ENCODE measurements at regions not wholly inside any gene's neighbourhood (a gene's known extent, or its start where the extent isn't known, plus 50 kb on each side); places are given as distances from the start of the nearest gene placed in this dataset.

DNA sequence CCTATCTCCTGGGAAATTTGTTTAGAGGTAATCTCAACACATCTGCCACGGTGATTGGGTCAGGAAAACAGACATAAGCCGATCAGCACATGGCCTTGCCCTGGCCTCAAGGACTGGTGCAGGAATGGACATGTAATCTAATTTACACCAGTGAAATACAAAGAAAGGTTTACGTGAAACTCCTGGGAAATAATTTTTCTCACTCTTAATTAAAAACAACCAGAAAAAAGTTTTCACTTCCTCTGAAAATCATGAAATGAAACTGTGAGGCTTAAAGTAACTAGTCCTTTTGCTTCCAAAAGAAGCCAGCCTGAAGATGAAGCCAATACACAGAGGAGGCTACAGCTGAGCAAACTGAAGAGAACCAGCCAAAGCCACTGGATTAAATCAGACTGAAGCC lies 154.1 kb upstream of the FAM241A start:
- Histone ChIP-seq H3K9ac (ENCODE audit: low read depth in 1 of 2, low read length in 2 of 2) (no peak overlapping the region), H3K4me3 (ENCODE audit: low read depth in 1 of 2, low read length in 2 of 2) (no peak overlapping the region), H3K36me3 (ENCODE audit: control insufficient read depth in 1 of 2, insufficient read depth in 2 of 2, low read length in 2 of 2) (no peaks in the 10 kb centered on the region), H3K4me1 (ENCODE audit: control insufficient read depth in 1 of 2, insufficient read depth in 2 of 2, low read length in 2 of 2) (no peaks in the 10 kb centered on the region), H3K9me3 (ENCODE audit: control insufficient read depth in 1 of 2, low read length in 2 of 2) (no peaks in the 10 kb centered on the region), H3K27me3 (ENCODE audit: control insufficient read depth in 1 of 2, insufficient read depth in 2 of 2, low read length in 2 of 2) (peaks cover 0 to 4% of the 10 kb centered on the region in 2 donors), H3K27ac (ENCODE audit: low read depth, low read length) (no peak overlapping the region)

DNA sequence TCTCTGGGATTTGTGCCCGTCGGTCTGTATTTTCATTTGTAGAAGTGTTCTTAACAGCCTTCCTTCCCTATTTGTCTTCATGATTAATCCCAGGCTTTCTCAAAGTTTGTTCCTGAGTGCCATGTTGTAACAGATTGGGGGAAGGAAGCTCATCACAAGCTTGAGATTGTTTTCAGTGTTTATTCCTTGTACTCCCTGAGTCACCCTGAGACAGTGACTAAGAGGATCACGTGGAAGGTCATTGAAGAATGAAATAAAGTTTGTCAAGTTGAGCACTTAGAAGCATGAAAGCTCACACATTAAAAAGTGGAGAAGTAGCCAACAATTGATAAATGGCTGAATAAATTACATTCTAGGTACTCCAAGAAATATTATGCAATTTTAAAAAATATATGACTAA lies 153.5 kb upstream of the FAM241A start:
- Histone ChIP-seq H3K27me3 (ENCODE audit: control insufficient read depth in 1 of 2, insufficient read depth in 2 of 2, low read length in 2 of 2) (no peaks in the 10 kb centered on the region), H3K4me1 (ENCODE audit: control insufficient read depth in 1 of 2, insufficient read depth in 2 of 2, low read length in 2 of 2) (no peaks in the 10 kb centered on the region), H3K9me3 (ENCODE audit: control insufficient read depth in 1 of 2, low read length in 2 of 2) (no peaks in the 10 kb centered on the region), H3K27ac (ENCODE audit: low read depth, low read length) (no peak overlapping the region), H3K36me3 (ENCODE audit: control insufficient read depth in 1 of 2, insufficient read depth in 2 of 2, low read length in 2 of 2) (no peaks in the 10 kb centered on the region), H3K9ac (ENCODE audit: low read depth in 1 of 2, low read length in 2 of 2) (no peak overlapping the region), H3K4me3 (ENCODE audit: low read depth in 1 of 2, low read length in 2 of 2) (no peak overlapping the region)

DNA sequence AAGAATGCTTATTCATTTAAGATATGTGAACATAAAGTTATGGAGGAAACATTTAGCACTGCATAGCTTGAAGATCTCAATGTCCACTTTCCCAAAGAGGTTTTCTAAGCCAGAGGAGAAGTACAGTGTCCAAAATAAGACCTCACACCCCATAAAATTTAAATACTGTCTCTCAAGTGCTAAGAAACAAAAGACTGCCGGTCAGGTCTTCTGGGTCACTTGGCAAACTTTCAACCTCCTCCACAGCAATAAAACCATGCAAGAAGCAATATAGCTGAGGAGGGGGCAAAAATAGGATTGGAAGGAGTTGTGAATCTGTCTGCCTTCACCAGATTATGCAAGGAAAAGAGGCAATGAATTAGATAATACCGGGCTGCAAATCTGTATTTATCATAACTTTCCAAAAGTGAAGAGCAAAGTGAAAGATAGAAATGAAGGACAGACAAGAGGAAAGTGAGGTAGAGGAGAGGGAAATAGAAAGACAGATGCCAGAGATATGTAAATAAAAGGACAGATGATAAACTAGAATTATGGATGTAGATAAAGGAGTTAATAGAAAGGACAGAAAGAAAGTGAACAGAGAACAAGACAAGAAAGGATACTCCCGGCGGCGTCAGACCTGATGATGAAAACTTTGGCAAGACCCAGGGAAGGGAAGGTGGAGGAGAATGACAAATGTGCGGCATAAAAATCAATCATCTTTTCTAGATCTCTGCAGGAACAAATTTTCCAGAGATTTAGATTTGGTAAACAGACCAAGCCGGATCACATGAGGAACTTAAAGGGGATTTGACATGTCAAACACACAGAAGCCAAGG lies 152.7 kb upstream of the FAM241A start:
- no peaks in the 10 kb centered on the region for H3K9me3 ChIP-seq (ENCODE audit: control insufficient read depth in 1 of 2, low read length in 2 of 2)
- H3K27me3 ChIP-seq (ENCODE audit: control insufficient read depth in 1 of 2, insufficient read depth in 2 of 2, low read length in 2 of 2) = no peaks in the 10 kb centered on the region
- H3K36me3 ChIP-seq (ENCODE audit: control insufficient read depth in 1 of 2, insufficient read depth in 2 of 2, low read length in 2 of 2) = no peaks in the 10 kb centered on the region
- H3K27ac ChIP-seq (ENCODE audit: low read depth, low read length) = no peak overlapping the region
- H3K9ac ChIP-seq (ENCODE audit: low read depth in 1 of 2, low read length in 2 of 2) = no peak overlapping the region
- no peaks in the 10 kb centered on the region for H3K4me1 ChIP-seq (ENCODE audit: control insufficient read depth in 1 of 2, insufficient read depth in 2 of 2, low read length in 2 of 2)
- no peak overlapping the region for H3K4me3 ChIP-seq (ENCODE audit: low read depth in 1 of 2, low read length in 2 of 2)

DNA sequence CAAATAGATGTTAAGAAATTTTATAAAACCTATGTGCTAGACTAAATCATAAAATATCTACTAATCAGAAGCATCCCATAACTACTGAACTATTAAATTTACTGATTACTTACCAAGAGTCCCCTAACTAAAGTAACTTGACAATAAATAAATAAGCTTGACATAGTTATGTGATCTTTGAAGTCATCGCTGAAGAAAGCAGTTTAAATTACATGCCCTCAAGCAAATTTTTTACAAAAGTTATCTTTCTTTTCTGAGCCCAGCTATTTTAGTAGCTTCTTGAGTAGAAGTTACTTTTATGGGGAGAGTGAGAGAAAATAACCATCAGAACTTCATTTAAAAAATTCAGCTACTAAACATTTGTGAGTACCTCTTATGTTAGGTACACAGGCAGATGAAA lies 150.9 kb upstream of the FAM241A start:
- Histone ChIP-seq H3K27me3 (ENCODE audit: control insufficient read depth in 1 of 2, insufficient read depth in 2 of 2, low read length in 2 of 2) (no peaks in the 10 kb centered on the region), H3K36me3 (ENCODE audit: control insufficient read depth in 1 of 2, insufficient read depth in 2 of 2, low read length in 2 of 2) (no peaks in the 10 kb centered on the region), H3K4me3 (ENCODE audit: low read depth in 1 of 2, low read length in 2 of 2) (no peak overlapping the region), H3K27ac (ENCODE audit: low read depth, low read length) (no peak overlapping the region), H3K4me1 (ENCODE audit: control insufficient read depth in 1 of 2, insufficient read depth in 2 of 2, low read length in 2 of 2) (no peaks in the 10 kb centered on the region), H3K9me3 (ENCODE audit: control insufficient read depth in 1 of 2, low read length in 2 of 2) (no peaks in the 10 kb centered on the region), H3K9ac (ENCODE audit: low read depth in 1 of 2, low read length in 2 of 2) (no peak overlapping the region)

DNA sequence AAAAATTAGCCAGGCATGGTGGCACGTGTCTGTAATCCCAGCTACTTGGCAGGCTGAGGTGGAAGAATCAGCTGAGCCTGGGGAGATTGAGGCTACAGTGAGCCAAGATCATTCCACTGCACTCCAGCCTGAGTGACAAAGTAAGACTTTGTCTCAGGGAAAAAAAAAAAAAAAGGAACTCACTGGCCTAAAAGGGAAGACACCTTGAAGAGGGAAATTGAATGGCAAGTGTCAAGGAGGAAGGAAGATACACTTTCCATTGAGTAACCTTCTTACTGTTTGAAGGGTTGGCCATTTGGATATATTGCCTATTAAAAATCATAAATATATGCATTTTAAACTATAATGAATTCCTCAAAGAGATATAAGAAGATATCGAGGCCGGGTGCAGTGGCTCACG lies 147.5 kb upstream of the FAM241A start:
- Histone ChIP-seq H3K9me3 (ENCODE audit: control insufficient read depth in 1 of 2, low read length in 2 of 2) (no peaks in the 10 kb centered on the region), H3K36me3 (ENCODE audit: control insufficient read depth in 1 of 2, insufficient read depth in 2 of 2, low read length in 2 of 2) (no peaks in the 10 kb centered on the region), H3K27ac (ENCODE audit: low read depth, low read length) (no peak overlapping the region), H3K27me3 (ENCODE audit: control insufficient read depth in 1 of 2, insufficient read depth in 2 of 2, low read length in 2 of 2) (no peaks in the 10 kb centered on the region), H3K4me3 (ENCODE audit: low read depth in 1 of 2, low read length in 2 of 2) (no peak overlapping the region), H3K9ac (ENCODE audit: low read depth in 1 of 2, low read length in 2 of 2) (no peak overlapping the region), H3K4me1 (ENCODE audit: control insufficient read depth in 1 of 2, insufficient read depth in 2 of 2, low read length in 2 of 2) (no peaks in the 10 kb centered on the region)

DNA sequence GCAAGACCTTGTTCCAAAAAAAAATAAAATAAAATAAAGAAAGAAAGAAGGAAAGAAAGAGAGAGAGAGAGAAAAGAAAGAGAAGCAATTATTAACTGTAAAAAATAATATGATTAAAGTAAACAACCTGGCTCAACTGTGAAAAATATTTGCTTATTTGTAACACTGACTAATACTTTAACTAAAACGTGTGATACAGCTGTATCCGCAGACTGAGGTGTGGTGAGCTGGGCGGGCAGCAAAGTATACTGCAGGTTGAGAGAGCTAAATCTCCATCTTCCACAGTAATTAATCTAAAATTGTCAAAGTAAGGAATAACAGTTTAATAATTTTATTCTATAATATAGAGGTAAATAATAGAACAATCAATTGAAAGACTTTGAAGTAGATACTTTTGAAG lies 145.5 kb upstream of the FAM241A start:
- H3K9me3 ChIP-seq (ENCODE audit: control insufficient read depth in 1 of 2, low read length in 2 of 2) = no peaks in the 10 kb centered on the region
- no peaks in the 10 kb centered on the region for H3K27me3 ChIP-seq (ENCODE audit: control insufficient read depth in 1 of 2, insufficient read depth in 2 of 2, low read length in 2 of 2)
- H3K36me3 ChIP-seq (ENCODE audit: control insufficient read depth in 1 of 2, insufficient read depth in 2 of 2, low read length in 2 of 2) = no peaks in the 10 kb centered on the region
- no peaks in the 10 kb centered on the region for H3K4me1 ChIP-seq (ENCODE audit: control insufficient read depth in 1 of 2, insufficient read depth in 2 of 2, low read length in 2 of 2)
- no peak overlapping the region for H3K9ac ChIP-seq (ENCODE audit: low read depth in 1 of 2, low read length in 2 of 2)
- H3K4me3 ChIP-seq (ENCODE audit: low read depth in 1 of 2, low read length in 2 of 2) = no peak overlapping the region
- H3K27ac ChIP-seq (ENCODE audit: low read depth, low read length) = no peak overlapping the region

DNA sequence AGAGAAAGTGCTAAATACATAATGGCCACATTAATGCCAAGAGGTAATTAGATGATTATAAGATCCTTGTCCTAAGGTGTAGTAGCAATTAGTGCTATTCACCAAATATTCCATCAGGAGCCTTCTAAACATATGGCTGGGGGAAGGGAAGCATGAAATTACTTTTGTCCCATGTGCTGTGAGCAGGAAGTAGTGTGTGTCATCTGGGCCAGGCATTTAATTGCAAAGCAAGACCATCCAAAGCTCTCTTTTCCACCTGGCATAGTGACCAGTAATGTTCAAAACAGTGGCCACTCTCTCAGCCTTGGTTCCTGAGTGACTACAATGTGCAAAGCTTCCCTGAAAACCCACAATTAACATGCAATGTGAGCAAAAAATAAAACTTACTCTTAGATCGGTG lies 144.2 kb upstream of the FAM241A start:
- Histone ChIP-seq H3K4me1 (ENCODE audit: control insufficient read depth in 1 of 2, insufficient read depth in 2 of 2, low read length in 2 of 2) (no peaks in the 10 kb centered on the region), H3K36me3 (ENCODE audit: control insufficient read depth in 1 of 2, insufficient read depth in 2 of 2, low read length in 2 of 2) (no peaks in the 10 kb centered on the region), H3K27ac (ENCODE audit: low read depth, low read length) (no peak overlapping the region)

DNA sequence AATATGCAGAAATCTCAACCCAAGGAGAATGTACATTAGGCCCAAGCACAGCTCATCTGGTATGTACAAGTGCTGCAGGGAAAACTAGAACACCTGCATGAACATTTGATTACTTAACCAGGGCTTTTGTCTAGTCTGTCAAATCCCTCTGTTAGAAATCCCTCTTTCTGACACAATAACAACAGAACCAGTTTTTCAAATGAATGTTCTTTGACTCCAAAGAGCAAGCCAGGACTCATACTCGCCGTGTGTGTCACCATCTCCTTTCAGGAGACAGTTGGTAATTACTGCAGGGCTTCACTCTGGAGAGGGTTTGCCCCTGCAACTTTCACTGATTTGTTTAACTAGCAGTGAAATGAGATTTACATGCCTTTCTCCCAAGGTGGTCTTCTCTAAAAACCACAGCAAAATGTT lies 143.0 kb upstream of the FAM241A start:
- no peaks in the 10 kb centered on the region for H3K27me3 ChIP-seq (ENCODE audit: control insufficient read depth in 1 of 2, insufficient read depth in 2 of 2, low read length in 2 of 2)

More for the DNA sequence above, 144.2 kb upstream of the FAM241A start:
- Histone ChIP-seq H3K4me3 (ENCODE audit: low read depth in 1 of 2, low read length in 2 of 2) (no peak overlapping the region), H3K9me3 (ENCODE audit: control insufficient read depth in 1 of 2, low read length in 2 of 2) (no peaks in the 10 kb centered on the region), H3K9ac (ENCODE audit: low read depth in 1 of 2, low read length in 2 of 2) (no peak overlapping the region), H3K27me3 (ENCODE audit: control insufficient read depth in 1 of 2, insufficient read depth in 2 of 2, low read length in 2 of 2) (no peaks in the 10 kb centered on the region)

DNA sequence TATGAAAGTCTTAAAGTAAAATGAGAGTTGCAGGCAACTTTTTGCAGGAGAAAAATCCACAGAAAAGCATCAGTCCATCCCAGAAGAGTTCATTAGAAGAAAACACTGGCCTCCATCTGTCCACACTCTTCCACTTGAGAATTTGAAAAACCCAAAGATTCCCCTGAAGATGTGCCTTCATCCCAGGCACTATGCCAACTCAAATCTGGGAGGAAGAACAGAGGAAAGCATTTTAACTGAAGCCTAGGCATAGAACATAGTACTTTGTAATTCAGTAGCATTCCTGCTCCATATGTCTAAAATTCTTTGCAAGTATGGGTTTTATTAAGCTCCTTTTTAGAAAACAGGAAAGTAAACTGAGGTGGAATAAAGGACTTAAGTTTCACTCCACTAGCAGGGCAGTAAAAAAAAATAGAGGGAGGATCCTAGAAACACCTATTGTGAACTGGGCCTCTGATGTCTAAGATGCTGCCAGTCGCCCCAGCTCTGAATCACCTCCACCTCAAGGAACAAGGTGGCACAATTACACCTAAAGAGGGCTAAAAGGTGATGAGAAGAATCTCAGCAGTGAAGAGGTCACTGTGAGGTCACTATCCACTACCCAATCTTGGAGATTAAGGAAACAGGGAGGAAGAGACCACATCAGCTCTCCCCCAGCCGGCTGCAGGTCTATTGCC lies 141.9 kb upstream of the FAM241A start:
- Histone ChIP-seq H3K27me3 (ENCODE audit: control insufficient read depth in 1 of 2, insufficient read depth in 2 of 2, low read length in 2 of 2) (no peaks in the 10 kb centered on the region), H3K4me1 (ENCODE audit: control insufficient read depth in 1 of 2, insufficient read depth in 2 of 2, low read length in 2 of 2) (no peaks in the 10 kb centered on the region), H3K36me3 (ENCODE audit: control insufficient read depth in 1 of 2, insufficient read depth in 2 of 2, low read length in 2 of 2) (no peaks in the 10 kb centered on the region), H3K9me3 (ENCODE audit: control insufficient read depth in 1 of 2, low read length in 2 of 2) (no peaks in the 10 kb centered on the region), H3K4me3 (ENCODE audit: low read depth in 1 of 2, low read length in 2 of 2) (no peak overlapping the region), H3K27ac (ENCODE audit: low read depth, low read length) (no peak overlapping the region), H3K9ac (ENCODE audit: low read depth in 1 of 2, low read length in 2 of 2) (no peak overlapping the region)

More for the DNA sequence above, 143.0 kb upstream of the FAM241A start:
- Histone ChIP-seq H3K4me3 (ENCODE audit: low read depth in 1 of 2, low read length in 2 of 2) (no peak overlapping the region), H3K36me3 (ENCODE audit: control insufficient read depth in 1 of 2, insufficient read depth in 2 of 2, low read length in 2 of 2) (no peaks in the 10 kb centered on the region), H3K9ac (ENCODE audit: low read depth in 1 of 2, low read length in 2 of 2) (no peak overlapping the region), H3K27ac (ENCODE audit: low read depth, low read length) (no peak overlapping the region), H3K4me1 (ENCODE audit: control insufficient read depth in 1 of 2, insufficient read depth in 2 of 2, low read length in 2 of 2) (no peaks in the 10 kb centered on the region), H3K9me3 (ENCODE audit: control insufficient read depth in 1 of 2, low read length in 2 of 2) (no peaks in the 10 kb centered on the region)

DNA sequence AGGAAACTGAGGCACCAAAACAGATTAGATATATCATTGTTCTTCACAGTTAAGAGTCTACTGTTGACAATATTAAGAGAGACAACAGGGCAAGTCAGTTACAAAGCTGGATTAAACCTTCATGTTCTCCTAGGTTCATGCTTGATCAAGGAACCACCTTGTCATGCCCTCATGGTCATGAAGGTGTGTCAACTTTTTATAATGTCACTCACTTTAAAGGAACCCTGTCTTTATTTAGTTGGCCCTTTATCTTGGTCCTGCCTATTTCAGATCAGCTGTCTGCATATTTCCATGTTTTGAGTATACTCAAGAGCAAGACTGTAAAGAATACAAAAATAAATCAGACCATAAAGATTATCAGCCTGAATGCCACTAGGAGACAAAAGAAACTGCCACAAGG lies 140.2 kb upstream of the FAM241A start:
- Histone ChIP-seq H3K9me3 (ENCODE audit: control insufficient read depth in 1 of 2, low read length in 2 of 2) (no peaks in the 10 kb centered on the region), H3K36me3 (ENCODE audit: control insufficient read depth in 1 of 2, insufficient read depth in 2 of 2, low read length in 2 of 2) (no peaks in the 10 kb centered on the region), H3K9ac (ENCODE audit: low read depth in 1 of 2, low read length in 2 of 2) (no peak overlapping the region), H3K4me3 (ENCODE audit: low read depth in 1 of 2, low read length in 2 of 2) (no peak overlapping the region), H3K27ac (ENCODE audit: low read depth, low read length) (no peak overlapping the region), H3K4me1 (ENCODE audit: control insufficient read depth in 1 of 2, insufficient read depth in 2 of 2, low read length in 2 of 2) (no peaks in the 10 kb centered on the region), H3K27me3 (ENCODE audit: control insufficient read depth in 1 of 2, insufficient read depth in 2 of 2, low read length in 2 of 2) (no peaks in the 10 kb centered on the region)

All from duodenal mucosa (tissue), 2 donors.